HG02840 (cell line): ENCODE measurements at regions not wholly inside any gene's neighbourhood (a gene's known extent, or its start where the extent isn't known, plus 50 kb on each side); places are given as distances from the start of the nearest gene placed in this dataset.
"Not testable (repeated sequence)": the region's sequence is repeated elsewhere in the genome, so short reads cannot be mapped to it uniquely, and the experiment has no call there.

Experiments used
- ATAC-seq: cut with Tn5 transposase; IDR thresholded peaks from one replicate; pipeline ENCODE4 v1.9.1; 2021; ENCODE audit warnings: mild to moderate bottlenecking, moderate library complexity, moderate number of reproducible peaks; ENCODE audit not compliant: unreplicated experiment, low FRiP score

- no peak for ATAC-seq
Measured at GRCh38 chr3:117820658-117821299, 1111.2 kb downstream of the TUSC7 start.

- no peak for ATAC-seq
Measured at GRCh38 chr3:117822416-117822815, 1112.8 kb downstream of the TUSC7 start.

GRCh38 chr3:117836296-117836695, 1126.7 kb downstream of the TUSC7 start:
- no peak for ATAC-seq

GRCh38 chr3:117837391-117837790, 1127.8 kb downstream of the TUSC7 start:
- no peak for ATAC-seq

GRCh38 chr3:117842086-117842485, 1132.5 kb downstream of the TUSC7 start:
- ATAC-seq = no peak

GRCh38 chr3:117843356-117843755, 1133.8 kb downstream of the TUSC7 start:
- ATAC-seq = no peak

GRCh38 chr3:117844676-117845075, 1135.1 kb downstream of the TUSC7 start:
- no peak for ATAC-seq

- ATAC-seq = no peak
Measured at GRCh38 chr3:117846238-117846637, 1136.7 kb downstream of the TUSC7 start.

GRCh38 chr3:117848606-117849005, 1139.0 kb downstream of the TUSC7 start:
- no peak for ATAC-seq

- no peak for ATAC-seq
Measured at GRCh38 chr3:117853923-117854668, 1144.5 kb downstream of the TUSC7 start.

- no peak for ATAC-seq
Measured at GRCh38 chr3:117856354-117856753, 1146.8 kb downstream of the TUSC7 start.

- ATAC-seq = no peak
Measured at GRCh38 chr3:117863146-117863545, 1153.6 kb downstream of the TUSC7 start.

- no peak for ATAC-seq
Measured at GRCh38 chr3:117865338-117865737, 1155.8 kb downstream of the TUSC7 start.

- no peak for ATAC-seq
Measured at GRCh38 chr3:117868766-117869165, 1159.2 kb downstream of the TUSC7 start.

- ATAC-seq = no peak
Measured at GRCh38 chr3:117871934-117872333, 1162.4 kb downstream of the TUSC7 start.

GRCh38 chr3:117872594-117873248, 1161.9 kb downstream of the IGSF11 start:
- not testable (repeated sequence) for ATAC-seq

- ATAC-seq = no peak
Measured at GRCh38 chr3:117873249-117873600, 1161.4 kb downstream of the IGSF11 start.

GRCh38 chr3:117874028-117874690, 1160.5 kb downstream of the IGSF11 start:
- no peak for ATAC-seq

- no peak for ATAC-seq
Measured at GRCh38 chr3:117874904-117875874, 1159.5 kb downstream of the IGSF11 start.

- ATAC-seq = no peak
Measured at GRCh38 chr3:117875887-117876286, 1158.8 kb downstream of the IGSF11 start.
